GM19452 (cell line): ENCODE measurements at regions not wholly inside any gene's neighbourhood (a gene's known extent, or its start where the extent isn't known, plus 50 kb on each side); places are given as distances from the start of the nearest gene placed in this dataset.
A peak's percentile ranks its signal among the peaks of the same experiment; 100 is the strongest.
"Not testable (repeated sequence)": the region's sequence is repeated elsewhere in the genome, so short reads cannot be mapped to it uniquely, and the experiment has no call there.

Source experiments
- ATAC-seq: cut with Tn5 transposase; IDR thresholded peaks from one replicate; pipeline ENCODE4 v1.9.1; 2021; ENCODE audit not compliant: unreplicated experiment

DNA sequence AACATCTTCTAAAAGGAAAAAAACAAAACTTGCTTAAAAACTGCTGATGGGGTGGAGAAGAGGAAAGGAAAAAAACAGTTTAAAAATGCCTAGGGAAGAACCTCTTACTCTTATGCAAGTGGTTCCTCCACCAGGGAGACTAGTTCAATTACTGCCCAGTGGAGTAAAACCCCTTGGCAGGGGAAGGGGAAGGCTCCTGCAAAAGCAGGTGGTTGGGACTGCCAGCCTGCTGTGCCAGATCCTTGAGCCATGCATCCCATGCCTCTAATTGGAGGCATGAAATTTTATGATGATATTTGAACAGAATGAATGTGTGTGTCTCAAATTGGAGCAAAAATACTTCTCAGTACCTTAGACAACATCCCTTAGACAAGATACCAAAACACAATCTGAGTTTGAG, 118.8 kb downstream of the FSCB start:
- no peak for ATAC-seq

DNA sequence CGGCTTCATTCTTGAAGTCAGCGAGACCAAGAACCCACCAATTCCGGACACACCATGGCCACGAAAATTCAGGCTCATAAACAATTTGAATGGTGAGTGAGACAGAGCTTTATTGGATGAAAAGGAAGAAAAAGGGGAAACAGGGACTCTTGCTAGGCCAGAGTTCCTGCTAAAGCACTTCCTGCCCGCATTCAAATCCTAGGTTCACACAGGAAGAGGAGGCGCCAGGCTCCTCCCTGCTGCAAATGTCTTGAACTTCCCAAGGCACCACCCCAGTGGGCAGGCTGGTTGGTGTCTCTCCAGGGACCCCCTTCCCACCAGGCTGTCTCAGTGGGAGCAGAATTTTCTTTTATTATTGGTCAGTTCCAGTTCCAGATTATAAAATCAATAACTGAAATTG, 121.2 kb downstream of the FSCB start:
- no peak for ATAC-seq

DNA sequence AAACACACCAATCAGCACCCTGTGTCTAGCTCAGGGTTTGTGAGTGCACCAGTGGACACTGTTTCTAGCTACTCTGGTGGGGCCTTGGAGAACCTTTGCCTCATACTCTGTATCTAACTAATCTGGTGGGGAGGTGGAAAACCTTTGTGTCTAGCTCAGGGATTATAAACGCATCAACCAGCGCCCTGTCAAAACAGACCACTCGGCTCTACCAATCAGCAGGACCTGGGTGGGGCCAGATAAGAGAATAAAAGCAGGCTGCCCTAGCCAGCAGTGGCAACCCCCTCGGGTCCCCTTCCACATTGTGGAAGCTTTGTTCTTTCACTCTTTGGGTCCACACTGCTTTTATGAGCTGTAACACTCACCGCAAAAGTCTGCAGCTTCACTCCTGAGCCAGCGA, 121.8 kb downstream of the FSCB start:
- ATAC-seq = not testable (repeated sequence)

DNA sequence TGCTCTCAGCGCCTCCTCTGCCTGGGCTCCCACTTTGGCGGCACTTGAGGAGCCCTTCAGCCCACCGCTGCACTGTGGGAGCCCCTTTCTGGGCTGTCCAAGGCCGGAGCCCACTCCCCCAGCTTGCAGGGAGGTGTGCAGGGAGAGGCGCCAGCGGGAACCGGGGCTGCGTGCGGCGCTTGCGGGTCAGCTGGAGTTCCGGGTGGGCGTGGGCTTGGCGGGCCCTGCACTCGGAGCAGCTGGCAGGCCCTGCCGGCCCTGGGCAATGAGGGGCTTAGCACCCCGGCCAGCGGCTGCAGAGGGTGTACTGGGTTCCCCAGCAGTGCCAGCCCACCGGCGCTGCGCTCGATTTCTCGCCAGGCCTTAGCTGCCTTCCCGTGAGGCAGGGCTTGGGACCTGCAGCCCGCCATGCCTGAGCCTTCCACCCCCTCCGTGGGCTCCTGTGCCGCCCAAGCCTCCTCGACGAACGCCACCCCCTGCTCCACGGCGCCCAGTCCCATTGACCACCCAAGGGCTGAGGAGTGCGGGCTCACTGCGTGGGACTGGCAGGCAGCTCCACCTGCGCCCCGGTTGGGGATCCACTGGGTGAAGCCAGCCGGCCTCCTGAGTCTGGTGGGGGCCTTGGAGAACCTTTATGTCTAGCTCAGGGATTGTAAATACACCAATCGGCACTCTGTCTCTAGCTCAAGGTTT, 122.3 kb downstream of the FSCB start:
- ATAC-seq = not testable (repeated sequence)

DNA sequence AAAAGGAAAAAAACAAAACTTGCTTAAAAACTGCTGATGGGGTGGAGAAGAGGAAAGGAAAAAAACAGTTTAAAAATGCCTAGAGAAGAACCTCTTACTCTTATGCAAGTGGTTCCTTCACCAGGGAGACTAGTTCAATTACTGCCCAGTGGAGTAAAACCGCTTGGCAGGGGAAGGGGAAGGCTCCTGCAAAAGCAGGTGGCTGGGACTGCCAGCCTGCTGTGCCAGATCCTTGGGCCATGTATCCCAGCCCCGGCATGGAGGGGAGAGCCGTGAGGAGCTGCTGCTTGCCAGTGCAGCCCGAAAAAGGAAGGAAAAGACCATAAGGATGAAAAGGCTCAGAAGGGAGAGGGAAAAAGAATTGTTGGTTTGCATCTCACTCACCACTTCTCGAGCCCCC, 123.0 kb downstream of the FSCB start:
- ATAC-seq = no peak

DNA sequence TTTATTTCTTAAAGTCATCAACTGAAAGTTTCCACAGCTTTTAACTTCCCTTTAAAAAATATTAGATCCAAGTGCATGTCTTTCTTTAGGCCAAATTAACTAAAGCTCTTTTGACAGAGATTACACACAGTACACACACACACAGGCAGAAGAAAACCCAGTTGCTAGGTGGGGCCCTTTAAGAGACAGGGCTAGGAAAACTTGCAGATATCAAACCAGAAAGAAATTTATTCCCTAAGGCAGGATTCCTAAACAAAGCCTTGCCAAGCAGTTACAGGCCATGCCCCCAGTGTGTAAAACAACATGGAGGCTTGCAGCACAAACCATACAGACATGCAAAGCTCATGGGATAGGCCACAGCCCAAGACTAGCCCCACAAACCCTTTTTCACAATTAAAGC, 123.4 kb downstream of the FSCB start:
- ATAC-seq = no peak

DNA sequence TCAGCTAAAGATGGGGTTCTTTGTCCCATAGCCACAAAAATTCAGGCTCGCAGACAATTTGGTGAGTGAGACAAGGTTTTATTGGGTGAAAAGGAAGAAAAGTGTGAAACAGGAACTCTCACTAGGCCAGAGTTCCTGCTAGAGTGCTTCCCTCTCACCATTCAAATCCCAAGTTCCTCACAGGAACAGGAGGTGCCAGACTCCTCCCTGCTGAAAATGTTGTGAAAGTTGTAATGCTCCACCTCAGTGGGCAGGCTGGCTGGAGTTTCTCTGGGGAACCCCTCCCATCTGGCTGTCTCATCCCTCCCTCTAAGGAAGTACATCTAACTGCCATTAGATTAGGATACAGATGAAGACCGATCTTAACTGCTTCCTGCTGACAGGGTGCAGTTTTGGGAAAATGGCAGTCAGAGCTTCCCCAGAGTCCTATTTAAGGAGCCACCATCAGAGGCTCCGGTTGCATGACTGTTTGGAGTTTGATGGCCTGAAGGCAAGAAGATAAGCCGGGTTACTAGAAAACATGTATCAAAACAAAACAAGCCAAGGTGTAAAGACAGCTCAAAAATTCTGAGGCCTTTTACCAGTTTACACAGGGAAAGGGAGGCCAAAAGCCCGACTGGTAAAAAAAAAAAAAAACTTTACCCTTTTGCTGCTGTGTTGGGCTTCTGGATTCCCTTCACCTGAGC, 127.6 kb downstream of the FSCB start:
- ATAC-seq = no peak

DNA sequence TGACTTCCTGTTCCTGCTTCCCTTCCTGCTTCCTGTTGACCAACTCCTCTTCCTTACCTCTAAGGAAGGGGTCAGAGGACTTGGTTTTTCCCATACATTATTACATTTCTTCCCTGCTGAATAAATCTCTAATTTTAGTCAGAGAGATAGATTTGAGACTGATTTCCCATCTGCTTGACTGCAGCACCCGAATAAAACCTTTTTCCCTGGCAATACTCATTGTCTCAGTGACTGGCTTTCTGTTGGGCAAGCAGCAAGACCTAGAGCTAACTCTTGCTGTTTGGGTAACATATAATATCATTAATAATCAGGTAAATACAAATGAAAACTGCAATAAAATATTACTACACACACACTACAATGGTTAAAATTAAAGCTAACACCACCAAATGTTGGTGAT, 132.2 kb downstream of the FSCB start:
- ATAC-seq = no peak

DNA sequence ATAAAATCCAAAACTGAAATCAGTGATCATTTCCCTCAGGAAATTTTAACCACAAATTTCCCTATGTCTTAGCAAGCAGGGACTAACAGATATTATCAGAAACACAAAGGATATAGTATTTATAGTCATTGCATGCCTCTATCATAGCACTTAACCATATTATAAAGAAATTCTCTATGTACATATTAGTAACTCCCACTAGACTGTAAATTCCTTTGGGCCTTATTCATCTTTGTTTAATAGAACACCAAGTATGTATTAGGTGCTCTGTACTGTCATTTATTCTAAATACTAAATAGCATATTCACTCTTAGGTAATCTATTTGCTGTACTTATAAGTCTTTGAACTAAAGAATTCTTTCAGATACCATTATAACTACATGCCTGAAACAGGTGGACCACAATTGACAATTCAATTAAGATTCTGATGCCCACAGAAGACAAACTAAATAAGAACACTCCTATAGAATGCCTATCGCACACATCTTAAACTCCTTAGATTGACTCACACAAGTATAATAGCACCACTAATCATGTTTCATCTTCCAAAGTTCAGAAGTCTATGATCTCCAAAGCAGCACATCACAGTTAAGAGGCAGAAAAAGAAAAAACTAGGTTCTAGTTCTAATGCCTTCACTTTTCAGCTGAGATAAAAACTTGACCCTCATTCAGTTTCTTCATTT, 134.1 kb downstream of the FSCB start:
- ATAC-seq = no peak

DNA sequence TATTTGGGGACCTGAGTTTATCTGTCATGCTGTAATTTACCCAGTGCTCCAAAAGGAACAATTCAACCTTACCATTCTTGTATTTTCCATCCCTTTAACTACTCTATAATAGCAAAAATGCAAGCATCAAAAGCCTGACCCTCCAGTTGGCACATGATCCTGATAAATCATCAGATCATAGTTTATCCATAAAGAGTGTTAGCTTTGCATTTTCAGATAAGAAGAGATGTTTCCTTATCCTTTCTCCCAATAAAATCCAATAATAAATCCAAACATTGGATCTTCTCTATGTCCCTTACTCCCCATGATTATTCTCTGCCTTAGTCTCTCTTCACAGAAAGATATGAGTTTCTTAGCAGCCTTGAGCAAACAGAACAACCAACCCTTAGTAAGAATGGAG, 134.9 kb downstream of the FSCB start:
- no peak for ATAC-seq

DNA sequence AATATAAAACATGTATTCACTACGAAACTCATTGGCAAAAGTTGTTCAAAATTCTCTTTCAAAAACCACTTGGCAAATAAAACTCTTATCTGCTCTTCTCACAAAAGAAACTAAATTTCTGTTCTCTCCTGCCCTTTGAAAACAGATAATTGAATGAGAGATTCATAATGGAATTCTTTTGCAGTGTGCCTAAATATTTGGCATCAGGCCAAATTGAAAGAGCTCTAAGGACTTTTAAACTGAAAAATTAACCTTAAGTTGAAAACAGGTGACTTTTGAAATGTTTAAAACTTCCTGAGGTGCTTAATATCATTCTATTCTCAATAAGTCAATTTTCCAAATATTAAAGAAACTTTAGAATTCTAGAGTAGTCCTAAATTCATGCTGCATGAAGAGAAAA, 136.4 kb downstream of the FSCB start:
- no peak for ATAC-seq

DNA sequence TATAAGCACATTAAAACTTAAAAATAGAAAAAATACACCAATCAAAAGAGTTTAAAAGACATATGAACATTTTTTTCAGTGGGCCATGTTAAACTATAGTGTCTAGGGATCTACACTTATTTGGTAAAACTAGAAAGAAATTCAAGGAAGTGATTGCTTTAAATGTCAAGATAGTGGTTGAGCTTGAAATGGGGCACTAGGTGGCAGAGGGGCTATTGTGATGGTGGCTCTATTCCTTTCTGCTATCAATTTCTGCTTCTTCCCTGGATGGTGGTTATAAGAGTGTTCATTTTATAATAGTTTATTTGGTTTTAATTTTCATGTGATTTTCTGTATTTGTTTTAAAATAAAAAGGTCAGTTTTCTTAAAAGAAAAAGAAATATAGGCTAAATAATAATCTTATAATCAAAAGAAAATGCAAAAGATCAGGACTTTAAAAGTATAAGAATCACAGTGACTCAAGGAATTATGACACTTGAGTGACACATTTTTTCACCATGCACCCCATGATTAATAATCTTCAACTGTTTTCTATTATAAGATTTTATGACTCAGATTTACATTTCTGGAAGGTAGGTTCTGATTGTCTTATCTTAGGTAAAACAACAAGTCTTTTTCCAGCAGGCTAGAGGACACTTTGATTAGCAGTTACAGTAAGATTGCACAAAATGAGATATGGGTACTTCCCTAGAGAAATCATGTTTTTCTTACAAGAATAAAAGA, 137.5 kb downstream of the FSCB start:
- ATAC-seq = no peak

DNA sequence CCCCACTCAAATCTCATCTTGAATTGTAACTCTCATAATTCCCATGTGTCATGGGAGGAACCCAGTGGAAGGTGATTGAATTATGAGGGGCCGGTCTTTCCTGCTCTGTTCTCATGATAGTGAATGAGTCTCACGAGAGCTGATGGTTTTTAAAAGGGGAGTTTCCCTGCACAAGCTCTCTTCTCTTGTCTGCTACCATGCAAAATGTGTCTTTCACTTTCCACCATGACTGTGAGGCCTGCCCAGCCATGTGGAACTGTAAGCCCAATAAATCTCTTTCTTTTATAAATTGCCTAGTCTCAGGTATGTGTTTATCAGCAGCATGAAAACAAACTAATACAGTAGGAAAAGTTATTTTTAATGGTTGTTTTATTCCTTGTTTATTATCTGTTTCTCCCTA, 146.0 kb downstream of the FSCB start:
- no peak for ATAC-seq

DNA sequence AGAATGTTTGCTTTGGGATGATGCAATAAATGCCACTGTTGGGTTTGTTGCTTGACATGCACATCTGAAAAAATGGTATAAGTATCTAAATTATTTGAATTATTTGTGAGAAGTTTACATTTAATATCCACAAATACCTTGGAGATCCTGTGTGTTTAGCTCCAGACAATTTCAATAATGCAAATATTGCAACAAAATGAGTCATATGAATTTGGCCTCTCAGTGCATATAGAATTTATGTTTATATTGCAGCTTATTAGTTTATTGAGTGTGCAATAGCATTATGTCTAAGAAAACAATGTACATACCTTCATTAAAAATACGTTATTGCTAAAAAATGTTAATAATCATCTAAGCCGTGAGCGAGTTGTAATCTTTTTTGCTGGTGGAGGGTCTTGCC, 153.3 kb downstream of the FSCB start:
- ATAC-seq = no peak

DNA sequence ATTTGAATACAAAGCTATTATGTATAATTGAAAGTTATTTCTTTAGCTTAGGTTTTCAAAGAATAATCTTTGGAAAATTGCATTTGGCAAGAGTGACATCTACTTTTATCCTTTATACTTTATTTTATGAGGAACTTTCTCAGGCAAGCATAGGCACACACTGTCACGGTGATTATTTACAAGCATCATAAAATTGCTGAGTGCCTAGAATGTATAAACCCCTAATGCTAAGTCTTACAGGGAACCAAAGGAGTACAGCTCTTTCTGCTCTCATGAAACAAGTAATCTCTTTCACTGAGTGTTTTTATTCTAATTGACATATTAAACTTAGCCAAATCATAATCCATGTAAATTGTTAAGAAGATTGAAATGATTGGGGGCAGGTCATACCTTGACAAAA, 154.9 kb downstream of the FSCB start:
- ATAC-seq = no peak

DNA sequence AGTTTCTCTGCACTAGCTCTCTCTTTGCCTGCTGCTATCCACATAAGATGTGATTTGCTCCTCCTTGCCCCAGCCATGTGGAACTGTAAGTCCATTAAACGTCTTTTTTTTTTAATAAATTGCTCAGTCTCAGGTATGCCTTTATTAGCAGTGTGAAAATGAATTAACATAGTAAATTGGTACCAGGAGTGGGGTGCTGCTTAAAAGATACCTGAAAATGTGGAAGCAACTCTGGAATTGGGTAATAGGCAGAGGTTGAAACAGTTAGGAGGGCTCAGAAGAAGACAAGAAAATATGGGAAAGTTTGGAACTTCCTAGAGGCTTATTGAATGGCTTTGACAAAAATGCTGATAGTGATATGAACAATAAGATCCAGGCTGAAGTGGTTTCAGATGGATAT, 159.8 kb downstream of the FSCB start:
- no peak for ATAC-seq

DNA sequence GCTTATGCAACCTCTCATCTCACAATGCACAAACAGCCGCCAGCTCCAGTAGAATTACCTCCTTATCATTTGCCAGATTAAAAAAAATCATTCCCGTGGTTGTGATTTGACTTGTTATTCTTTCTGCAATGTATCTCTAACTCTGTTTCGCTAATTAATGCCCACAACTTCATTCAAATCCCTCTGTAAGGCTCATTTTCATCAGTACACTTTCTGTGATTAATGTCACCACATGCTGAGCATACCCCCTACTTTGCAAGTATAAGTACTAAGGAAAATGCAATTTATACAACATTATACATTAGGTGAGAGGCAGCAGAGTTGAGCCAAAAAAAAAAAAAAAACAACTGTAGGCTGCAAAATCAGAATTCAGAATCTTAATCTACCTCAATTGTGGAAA, 166.0 kb downstream of the FSCB start:
- no peak for ATAC-seq

DNA sequence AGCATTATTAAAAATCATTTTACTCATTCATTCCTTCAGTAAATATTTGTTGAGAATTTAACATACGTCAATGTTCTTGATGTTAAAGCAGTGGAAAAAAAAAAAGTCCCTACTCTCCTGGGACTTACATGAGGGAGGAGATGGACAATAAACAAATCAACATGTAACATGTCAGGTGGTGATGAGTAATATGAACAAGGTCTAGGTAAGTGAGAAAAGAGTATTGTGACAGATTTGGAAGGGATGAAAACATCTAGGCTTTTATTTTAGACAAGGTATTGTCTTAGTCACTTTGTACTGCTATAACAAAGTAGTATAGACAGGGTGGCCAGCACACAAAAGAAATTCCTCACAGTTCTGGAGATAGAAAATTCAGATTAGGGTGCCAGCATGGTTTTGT, 167.2 kb downstream of the FSCB start:
- no peak for ATAC-seq

DNA sequence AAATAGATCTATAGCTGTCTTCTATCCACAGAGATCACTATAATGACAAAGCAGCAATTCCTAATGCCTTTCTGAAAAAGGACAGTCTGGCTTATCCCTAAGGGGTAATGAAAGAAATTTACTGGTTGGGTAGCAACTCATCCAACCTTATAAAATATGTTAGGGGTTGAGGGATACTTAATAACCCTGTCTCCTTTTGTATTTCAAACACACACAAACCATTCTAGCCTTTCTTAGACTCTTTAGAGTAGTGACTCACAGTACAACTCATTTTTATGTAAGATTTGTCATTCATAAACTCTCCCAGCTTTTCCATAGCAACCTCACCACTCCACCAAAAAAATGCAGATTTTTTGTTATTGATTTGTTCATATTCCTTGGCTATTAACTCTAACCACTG, 167.9 kb downstream of the FSCB start:
- no peak for ATAC-seq

DNA sequence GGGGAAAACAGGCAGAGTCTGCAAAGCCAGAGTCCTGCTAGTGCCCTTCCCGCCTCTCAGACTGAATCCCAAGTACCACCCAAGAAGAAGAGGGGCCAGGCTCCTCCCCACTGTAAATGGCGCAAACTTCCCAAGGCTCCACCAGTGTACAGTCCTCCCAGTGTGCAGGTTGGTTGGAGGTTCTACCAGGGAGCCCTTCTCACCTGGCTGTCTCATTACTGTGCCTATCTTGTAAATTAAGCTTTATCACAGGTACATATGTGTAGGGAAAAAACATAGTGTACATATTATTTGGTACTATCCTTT, 189.7 kb downstream of the FSCB start:
- ATAC-seq = no peak

DNA sequence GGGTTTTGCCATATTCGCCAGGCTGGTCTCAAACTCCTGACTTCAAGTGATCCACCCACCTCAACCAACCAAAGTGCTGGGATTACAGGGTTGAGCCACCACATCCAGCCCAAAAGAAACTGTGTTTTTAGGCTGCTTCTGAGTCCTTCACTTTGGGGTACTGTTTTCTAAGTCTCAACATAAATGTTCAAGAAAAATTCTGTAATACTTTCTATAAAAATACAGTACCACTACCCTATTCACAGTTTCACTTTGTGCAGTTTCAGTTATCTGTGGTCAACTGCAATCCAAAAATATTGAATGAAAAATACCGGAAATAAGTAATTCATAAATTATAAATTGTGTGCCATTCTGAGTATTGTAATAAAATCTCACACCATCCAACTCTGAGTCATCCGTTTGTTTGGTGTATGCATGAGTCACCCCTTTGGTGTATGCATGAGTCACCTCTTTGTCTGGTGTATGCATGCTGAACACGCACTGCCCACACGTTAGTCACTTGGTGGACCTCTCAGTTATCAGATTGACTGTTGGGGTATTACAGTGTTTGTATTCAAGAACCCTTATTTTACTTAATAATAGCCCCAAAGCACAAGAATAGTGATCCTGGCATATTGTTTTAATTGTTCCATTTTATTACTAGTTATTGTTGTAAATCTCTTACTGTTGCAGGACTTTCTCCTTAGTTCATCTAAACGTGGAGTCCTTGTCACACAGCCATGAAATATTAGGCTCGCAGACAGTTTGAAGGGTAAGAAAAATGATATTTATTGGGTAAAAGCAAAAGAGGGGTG, 190.2 kb downstream of the FSCB start:
- peak; percentile 89 for ATAC-seq
